ENCODE measurements at regions not wholly inside any gene's neighbourhood (a gene's known extent, or its start where the extent isn't known, plus 50 kb on each side); places are given as distances from the start of the nearest gene placed in this dataset.

DNA sequence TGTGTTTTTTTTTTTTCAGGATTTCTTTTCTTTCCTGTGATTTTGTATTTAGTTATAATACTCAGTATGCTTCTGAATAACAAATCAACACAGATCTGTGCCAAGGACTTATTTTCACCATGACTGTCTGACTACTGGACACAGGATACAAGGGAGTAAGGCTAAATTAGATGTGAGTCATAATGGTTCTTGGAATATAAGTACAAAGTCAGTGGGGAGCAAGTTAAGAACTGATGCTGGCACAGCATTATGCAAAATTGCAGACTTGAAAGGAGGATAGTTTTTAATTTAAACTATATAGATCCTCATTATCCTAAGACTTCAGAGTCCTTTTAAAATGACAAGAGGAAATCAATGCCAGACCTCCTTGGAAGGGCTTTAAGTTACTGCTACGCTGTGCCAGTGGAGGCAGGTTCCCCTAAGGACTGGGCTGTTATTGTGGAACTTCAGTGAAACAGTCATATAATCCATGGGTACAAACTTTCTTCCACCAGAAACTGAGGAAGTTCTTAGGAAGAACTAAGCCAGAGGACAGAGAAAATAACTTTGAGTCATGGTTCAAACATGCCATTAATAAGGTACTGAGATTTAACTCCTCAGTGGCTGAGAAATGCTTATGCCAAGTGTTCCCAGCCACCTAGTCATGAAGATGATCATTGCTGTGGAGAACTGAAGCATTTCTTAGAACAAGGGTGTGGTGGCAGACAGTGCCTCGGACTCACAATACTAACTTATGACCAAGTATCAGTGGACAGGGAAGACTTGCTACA is 531.2 kb downstream of the HTR7 start:
- no peak for DNase-seq (ENCODE audit: low read depth)

DNA sequence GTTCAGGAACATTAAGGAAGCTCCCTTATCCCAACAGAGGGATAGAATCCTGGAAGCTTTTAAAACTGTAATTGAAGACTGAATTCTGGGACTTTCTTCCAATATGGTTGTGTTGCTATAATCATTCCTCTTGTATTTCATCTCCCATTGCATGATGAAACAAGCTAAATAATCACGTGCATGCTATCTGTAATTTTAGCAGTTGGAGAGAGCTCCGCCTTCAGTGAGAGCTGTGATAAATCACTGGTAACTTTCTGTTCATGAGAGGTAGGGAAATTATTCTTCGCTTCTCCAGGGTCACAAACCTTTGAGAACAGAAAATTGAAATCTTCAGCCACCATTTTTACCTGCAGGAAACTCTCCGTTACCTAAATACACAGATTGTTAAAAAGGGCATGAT is 530.2 kb downstream of the HTR7 start:
- no peak for DNase-seq (ENCODE audit: low read depth)

DNA sequence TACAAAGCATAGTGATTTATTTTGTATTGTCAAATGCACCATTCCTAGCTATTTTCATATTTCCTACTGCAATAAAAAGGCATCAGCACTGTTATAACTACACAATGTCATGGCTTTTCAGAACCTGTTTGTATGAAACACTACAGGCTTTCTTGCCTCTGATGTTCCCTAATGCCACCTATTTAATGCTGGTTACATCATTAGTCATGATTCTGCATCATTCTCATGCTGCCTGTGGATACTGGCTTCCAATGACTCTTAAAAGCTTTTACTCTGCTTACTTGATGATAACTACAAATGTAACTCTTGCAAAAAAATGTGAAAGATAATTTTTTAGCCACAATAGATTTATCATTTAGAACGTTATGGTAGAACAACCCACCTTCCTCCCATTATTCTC is 529.4 kb downstream of the HTR7 start:
- no peak for DNase-seq (ENCODE audit: low read depth)

DNA sequence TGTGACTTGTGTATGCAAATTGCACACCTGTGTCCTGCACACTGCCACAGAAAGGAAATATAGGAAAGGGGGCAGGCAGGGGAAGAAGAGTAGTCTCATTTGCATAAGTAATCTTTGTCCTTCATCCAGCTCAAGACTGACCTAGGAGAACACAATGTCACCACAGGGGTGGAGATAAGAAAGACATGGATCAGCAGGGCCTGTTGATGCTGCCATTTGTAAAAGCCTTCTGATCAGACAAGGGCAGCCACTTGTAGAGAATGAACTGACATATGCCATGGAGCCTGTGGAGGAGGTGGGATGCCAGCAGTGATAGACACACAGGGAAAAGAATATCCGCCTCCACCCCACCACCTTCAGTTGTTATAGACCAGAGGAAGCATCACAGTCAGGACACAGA is 528.9 kb downstream of the HTR7 start:
- DNase-seq (ENCODE audit: low read depth) = no peak

DNA sequence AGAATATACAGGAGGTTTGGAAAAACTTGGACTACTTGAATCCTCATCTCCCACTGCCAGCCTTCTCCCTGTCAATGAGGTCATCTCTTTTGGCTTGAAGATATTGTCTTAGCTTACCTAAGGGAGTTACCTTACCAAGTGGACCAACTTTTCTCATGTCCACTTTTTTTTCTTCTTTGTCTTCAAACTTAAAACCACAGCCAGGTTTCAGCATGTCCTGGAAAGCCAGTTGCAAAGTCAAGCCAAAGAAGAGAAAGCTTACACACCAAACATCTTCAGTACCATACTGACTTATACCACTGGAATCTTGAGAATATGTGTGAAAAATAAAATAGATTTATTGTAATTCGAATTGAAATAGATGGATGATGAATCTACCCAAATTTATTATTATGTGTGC is 520.5 kb downstream of the HTR7 start:
- no peak for DNase-seq (ENCODE audit: low read depth)

DNA sequence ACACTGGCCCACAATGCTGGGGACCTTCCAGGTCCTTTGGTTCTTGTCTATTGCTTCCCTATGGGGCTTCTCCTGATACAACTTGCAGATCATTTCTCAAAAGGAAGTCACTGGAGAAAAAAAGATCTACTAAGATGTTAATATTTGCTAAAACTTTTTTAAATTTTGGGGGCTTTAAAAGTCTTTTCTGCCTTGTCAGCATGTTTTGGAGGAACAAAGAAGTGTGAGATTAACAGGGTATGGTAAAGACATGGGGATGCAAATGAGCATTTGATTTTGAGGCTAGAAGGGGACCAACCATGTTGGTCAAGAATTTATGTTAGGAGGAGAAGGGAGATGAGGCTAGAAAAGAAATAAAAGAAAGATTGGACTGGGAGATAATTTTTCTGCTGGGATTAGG is 515.4 kb downstream of the HTR7 start:
- no peak for DNase-seq (ENCODE audit: low read depth)

DNA sequence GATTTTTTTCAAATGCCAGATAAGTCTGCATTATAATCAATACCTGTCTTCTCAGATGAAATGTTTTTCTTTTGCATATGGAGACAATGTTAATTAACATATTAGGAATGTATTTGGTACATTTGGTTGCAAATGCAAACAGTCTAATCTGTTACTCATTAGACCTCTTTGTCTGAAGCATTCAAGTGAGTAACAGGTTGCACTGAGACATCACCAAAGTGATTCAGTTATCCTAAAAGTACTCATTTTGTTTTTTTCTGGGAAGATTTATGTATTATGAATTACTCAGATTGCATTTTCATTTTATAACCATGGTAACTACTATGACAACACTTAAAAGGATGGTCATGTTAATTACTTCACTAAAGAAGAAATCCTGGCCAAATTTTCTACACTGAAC is 513.6 kb downstream of the HTR7 start:
- DNase-seq (ENCODE audit: low read depth) = no peak

DNA sequence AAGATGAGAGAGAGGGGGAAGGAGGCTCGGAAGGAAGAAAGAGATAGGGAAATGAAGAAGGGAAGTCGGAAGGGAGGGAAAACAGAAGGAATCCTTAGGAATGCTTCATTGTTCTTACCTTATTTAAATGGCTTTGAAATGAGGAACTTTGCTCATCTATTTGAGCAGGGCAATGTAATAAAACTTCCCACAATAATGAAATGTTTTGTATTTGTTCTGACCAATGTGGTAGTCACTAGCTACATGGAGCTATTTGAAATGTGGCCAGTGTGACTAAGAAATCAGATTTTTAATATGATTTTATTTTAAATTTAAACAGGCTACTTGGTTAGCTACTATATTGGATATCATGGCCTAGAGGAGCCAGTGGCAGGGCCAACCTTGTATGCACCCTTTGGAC is 510.6 kb downstream of the HTR7 start:
- DNase-seq (ENCODE audit: low read depth) = no peak

DNA sequence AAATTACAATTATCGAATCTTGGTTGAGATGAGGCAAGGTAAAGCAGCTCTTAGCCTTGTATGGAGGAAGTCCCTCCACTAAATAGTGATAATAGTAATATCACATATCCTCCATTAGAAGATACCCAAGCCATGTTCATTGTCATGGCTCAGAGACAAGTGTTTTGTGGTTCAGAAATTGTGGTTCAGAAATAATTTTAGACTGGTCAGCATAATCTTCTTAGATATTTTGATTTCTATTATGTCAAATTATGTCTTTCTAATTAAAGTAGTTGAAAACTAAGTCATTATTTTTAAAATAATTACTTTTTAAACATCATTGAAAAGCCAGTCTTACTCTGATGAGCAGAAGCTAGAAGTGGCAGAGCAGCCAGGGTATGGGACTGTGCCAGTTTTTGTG is 507.7 kb downstream of the HTR7 start:
- DNase-seq (ENCODE audit: low read depth) = no peak

DNA sequence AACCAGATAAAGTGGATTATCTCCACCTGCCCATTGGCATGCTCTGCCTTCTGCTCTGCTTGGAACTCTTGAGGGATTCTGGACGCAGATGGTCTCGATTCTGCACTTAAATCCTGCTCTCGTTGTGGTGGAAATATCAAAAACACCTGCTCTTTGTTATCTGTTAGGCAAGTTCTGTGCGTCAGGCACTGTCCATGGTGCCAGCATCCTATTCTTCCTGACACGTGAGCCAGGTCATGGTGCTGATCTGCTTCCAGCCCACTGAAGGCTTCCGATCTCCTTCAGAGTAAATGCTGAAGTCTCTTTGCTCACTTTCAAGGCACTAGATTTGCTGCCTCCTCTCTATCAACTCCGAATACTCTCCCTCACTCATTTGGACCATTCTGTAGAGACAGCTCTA is 505.6 kb downstream of the HTR7 start:
- no peak for DNase-seq (ENCODE audit: low read depth)

DNA sequence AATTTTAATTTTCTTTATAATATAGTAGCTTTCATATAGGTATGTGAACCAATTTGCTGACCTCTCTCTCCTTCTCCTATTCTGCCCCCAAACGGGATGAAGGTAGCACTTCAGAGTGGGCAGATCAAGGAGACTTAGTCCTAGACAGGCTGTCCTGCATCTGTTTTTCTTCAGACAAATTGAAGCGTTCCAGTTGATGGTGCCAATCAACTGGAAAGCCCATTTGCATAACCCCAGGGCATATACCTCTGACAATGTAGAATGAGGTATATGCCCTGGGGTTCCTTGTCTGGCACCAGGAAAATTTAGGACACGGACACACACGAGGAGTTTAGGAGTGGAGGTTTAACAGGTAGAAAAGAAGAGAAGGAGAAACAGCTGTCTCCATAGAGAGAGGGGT is 502.9 kb downstream of the HTR7 start:
- DNase-seq (ENCODE audit: low read depth) = no peak

DNA sequence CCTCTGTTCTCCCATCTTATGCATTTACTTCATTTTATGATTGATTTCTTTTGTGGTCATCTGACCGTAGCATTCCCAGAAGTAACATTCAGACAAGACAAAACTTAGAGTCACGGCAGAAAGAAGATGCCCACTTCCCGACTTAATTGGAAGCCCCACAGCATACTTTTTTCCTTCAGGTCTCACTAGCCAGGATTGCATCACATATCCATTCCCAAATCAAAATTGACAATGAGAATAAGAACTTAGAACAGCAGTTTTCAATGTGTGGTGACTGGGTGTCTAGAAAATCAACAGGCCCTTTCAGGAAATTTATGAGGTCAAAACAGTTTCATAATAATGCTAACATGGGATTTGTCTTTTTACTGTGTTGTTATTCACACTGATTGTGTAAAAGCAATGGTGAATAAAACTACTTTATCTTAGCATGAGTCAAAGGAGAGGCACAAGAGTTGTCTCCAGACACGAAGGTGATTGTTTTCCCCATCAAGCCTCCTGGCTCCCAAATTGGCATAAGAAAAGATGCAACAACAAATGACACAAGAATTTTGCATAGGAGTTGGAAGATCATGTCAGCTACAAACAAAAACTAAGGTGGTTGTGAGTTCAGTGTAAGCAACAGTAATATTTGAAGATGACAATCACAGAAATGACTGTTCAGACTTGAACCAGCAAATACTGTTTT is 493.9 kb downstream of the HTR7 start:
- no peak for DNase-seq (ENCODE audit: low read depth)

DNA sequence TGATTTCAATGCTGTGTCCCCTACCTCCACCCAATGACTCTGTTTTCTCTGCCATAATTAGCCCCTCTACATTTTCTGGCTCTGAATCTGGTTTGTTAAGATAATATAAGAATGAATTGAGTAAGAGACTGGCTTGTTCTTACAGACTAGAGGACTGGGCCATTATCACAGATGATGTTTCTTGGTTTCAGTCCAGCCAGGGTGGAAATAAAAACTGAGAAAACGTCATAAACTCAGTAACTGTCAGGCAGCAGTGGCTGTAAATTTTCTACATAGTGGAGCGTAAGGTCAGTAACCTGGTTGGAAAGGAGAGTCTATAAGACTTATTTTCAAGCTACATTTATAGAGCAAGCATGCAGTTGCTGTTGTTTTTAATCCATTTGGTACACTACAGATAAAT is 485.4 kb downstream of the HTR7 start:
- no peak for DNase-seq (ENCODE audit: low read depth)

DNA sequence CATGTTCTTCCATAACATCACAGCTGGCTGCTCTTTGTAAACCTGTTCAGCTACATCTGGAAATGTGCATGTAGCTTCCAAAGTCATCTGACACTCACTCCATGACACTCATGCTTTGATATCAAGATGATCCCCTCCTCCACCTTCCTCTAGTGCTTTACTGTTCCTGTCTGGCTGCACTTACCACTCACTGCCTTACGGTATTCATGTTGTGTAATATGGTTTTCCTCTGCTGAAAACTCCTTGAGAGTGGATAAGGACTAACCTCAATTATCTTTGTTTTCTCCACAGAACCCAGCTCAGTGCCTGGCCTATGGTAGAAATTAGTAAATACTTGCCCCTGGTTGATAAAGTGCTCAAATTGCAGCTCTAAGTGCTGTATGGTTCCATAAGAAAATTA is 483.9 kb downstream of the HTR7 start:
- DNase-seq (ENCODE audit: low read depth) = no peak

DNA sequence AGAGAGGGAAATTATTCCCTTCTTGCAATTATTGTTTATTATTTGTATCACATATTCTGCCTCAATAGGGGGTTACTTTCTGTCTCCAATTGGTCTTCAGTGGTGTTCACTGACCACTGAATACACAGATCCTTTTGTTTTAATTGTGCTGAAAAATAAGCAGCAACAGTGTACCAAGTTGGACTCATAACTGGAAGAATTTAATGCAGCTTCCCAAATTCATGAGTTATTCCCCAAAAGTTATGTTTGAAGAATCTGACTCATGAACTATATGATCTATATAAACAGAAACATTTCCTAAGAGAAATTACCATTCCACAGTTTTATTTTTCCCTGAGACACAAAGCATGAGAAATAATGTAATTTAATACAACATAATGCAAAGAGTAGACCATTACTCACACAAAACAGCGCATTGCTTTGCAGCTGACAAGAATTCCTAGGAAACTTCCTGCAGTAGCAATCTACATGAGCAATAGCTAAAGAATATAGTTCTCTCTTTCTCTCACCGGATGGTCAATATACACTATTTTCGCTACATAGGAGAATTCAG is 479.2 kb downstream of the HTR7 start:
- DNase-seq (ENCODE audit: low read depth) = peak; percentile 57

DNA sequence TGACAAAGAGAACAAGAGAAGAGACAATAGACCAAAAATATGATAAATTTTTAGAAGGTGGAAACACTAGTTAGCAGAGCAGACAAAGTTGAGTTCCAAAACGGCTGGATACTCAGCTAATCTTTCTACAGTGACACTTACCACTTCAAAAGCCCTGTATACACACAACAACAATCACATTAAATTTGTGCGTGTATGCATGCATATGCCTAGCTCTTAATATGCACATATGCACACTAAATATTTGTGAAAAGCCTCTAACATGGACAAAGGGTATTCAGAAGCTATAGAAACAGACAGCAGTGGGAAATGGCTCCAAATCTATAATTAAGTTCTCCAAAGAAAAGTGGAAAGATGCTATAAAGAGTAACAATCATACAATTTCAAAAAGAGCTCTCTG is 476.4 kb downstream of the HTR7 start:
- no peak for DNase-seq (ENCODE audit: low read depth)

DNA sequence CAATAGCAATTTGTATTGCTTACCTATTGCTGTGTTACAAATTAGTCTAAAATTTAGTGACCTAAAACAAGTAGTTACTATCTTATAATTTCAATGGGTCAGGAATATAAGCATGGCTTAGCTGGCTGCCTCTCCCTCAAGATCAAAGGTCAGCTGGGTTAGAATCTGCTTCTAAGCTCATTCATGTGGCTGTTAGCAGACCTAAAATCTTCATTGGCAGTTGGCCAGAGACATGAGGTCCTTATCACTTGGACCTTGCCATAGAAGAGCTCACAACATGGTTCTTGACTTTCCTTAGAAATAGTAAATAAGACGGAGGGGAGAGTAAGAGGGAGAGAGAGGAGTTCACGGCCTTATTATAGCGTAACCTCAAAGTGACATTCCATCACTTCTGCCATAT is 468.0 kb downstream of the HTR7 start:
- DNase-seq (ENCODE audit: low read depth) = no peak

DNA sequence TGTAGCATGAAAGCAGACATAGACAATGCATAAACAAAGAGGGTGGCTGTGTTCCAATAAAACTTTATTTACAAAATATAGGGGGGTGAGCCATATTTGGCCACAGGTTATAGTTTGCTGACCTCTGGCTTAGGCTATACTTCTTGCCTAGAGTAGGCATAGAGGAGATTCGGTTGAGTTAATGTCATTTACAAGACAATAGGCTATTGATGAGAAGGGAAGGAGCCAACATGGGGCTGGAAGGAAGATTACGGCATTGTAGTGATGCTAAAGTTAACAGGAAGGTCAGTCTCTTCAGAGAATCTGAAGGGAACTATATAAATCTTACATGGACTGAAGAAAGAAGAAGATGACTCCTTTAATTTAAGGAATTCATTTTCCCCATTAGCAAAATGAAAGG is 463.5 kb downstream of the HTR7 start:
- DNase-seq (ENCODE audit: low read depth) = no peak

DNA sequence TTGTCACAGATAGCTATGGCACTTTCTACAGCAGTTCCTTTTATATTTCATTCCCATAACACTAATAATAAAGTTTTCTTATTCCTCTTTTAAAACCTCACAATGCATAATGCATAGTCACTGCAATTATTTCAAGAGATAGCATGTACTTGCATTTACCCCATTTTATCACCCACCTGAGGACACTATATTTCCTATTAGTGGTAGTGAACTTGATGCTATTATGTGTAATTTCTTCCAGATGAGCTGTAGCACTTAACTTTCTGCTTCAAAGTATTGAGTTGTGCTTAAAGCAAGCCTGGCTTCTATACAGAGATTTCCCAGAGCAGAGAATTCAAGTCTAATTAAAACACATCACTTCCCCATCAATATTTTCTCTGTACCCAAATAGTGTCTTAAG is 461.1 kb downstream of the HTR7 start:
- no peak for DNase-seq (ENCODE audit: low read depth)

DNA sequence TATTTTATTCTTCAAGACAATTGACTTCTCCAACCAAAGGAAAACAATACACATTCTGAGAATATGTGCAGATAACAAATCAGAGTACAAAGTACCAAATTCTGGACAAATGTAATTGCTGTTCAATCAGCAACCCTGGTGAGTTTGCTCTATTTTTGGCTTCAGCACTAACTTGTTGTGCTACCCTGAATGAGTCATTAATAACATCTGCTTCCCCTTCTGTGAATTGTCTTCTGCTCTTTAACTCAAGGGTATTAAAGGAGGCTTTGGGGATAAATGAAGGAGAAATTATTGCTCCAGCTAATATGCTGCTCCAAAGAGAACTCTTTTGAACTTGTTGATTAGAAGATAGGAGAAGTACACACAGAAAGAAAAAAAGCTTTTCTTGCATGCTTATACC is 459.3 kb downstream of the HTR7 start:
- no peak for DNase-seq (ENCODE audit: low read depth)

DNA sequence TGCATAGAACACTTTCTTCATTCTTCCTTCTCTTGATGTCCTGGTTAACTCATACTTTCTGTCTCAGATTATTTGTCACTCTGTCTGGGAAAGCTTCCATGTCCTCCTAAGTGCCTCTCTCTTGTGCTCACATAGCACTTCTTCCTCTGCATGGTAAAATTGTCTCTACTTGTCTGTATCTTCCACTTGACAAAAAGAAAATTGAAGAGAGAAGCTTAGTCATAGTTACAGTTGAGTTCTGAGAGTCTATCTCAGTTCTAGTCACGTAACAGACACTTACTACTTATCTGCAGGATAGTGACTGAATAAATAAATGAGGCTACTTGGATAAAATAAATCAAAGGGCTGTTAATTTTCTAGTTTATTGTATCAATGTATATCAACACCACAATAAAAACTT is 458.1 kb downstream of the HTR7 start:
- no peak for DNase-seq (ENCODE audit: low read depth)

DNA sequence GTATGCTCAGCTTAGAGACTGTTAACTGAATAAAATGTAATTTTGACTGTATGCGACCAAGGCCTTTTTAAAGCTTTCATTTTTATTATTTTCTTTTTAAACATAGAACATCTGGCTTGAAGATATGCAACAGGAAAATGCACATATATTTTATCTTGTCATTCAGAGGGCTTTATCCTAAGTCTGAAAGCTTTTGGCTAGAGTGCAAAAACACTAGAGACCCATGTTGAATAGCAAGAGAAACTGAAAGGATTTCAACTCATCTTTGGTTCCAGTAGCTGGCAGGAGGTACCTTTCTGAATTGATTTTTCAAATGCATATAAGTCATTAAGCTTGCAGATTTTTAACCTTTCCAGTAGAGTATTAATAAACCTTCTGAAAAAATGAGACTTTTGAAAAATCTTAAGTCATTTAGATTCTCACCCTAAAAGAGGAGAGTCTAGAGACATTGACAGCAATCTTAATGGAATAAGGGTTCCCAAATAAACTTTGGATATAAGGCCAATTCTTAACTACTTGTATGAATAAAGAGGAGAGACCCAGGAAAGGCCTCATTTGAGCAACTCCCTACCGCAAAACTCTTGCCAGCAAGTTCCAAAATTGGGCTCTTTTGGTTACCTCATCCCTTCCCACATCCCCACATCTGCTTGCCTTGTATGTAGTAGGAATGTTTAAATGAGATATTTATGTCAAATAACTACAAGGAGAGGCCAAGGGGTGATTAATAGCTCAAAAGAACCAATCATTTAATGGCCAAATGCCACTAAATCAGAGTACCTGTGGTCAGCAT is 454.4 kb downstream of the HTR7 start:
- DNase-seq (ENCODE audit: low read depth) = no peak

DNA sequence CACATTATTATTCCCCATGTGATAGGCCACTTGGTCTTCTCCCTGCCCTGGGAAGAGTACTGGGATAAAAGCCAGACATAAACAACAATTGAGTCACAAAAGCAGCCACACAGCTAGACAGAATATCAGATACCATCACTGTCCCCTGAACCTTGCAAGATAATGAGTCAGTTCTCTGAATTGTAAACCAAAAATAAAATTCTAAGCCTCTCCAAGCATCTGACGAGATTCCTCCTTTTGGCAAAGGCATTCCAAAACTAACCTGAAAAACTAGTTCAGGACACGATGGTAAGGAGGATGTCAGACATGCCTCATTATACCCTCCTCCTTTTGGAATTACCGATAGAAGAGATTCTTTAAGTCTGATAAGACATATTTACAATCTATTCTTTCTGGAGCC is 450.7 kb downstream of the HTR7 start:
- DNase-seq (ENCODE audit: low read depth) = peak; percentile 23

Data from HS-27A (cell line).